Right atrium auricular region (tissue), 2 donors: ENCODE measurements at regions not wholly inside any gene's neighbourhood (a gene's known extent, or its start where the extent isn't known, plus 50 kb on each side); places are given as distances from the start of the nearest gene placed in this dataset.

ENCODE experiments used
- DNase-seq: peaks from one replicate; pipeline ENCODE4 v3.0.0-alpha.2; 2019; ENCODE audit warnings: low spot score
- H3K27ac ChIP-seq, 2 donors: fragments of 200-600 bp; sonication (generic); 1 replicate in 1 of 2; 2 replicates in 1 of 2; pipeline ENCODE4 v1.5.1; 2016 to 2019
- H3K27me3 ChIP-seq, 2 donors: fragments of 200-600 bp; sonication (generic); one replicate each; pipeline versions ENCODE4 v1.5.1 to v1.6.0; 2017 to 2019
- H3K36me3 ChIP-seq: fragments of 200-600 bp; sonication (generic); one replicate; pipeline ENCODE4 v1.5.1; 2016
- H3K4me1 ChIP-seq, 2 donors: fragments of 200-600 bp; sonication (generic); one replicate each; pipeline versions ENCODE4 v1.5.1 to v1.6.0; 2017 to 2019
- H3K4me3 ChIP-seq, 2 donors: fragments of 200-600 bp; sonication (generic); 1 replicate in 1 of 2; 2 replicates in 1 of 2; pipeline ENCODE4 v1.5.1; 2017 to 2019; ENCODE audit warnings: mild to moderate bottlenecking in 1 of 2, moderate library complexity in 1 of 2
- H3K9me3 ChIP-seq, 2 donors: fragments of 200-600 bp; sonication (generic); one replicate each; pipeline ENCODE4 v1.5.1; 2019
- TF ChIP-seq, protein P1 (sequence below), 2 donors: fragments of 200-600 bp; sonication (generic); IDR thresholded peaks; one replicate each; pipeline ENCODE4 v1.5.1; 2019; ENCODE audit warnings: antibody characterized with exemption in 2 of 2

DNA sequence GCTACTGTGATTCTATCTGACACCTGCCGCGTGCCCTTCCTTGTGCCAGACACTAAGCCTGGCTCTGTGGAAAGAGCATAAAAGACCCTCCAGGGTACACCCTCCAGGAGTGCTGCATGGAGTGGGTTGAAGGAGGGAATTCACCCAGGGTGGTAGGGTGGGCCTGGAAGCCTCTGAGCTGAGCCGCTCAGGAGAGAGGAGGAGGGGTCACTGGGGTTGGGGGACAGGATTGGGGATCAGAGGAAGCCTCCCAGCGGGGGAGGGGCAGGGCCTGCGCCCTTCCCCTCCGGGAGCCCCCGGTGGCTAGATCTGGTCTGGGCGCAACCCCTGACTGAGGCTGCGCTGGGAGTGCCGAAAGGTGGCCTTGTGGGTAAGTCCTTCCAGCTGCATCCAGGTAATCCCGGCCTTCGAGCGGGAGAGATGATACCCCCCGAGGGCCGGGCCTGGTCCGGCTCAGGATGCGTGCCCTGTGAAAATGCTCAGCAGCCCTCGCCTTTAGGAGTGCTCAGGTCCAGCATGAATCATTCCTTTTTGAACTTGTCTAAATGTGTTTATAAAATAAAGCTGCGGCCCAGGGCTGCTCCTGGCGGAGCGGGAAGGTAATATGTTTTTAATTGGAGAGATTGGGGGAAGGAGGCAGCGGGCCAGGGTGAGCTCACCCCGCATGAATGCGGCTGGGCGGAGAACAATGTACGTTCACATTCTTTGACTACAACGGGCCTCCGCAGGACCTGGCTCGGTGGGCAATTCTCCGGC lies 118.1 kb upstream of the SMIM23 start:
- Histone ChIP-seq H3K4me1 (no peaks in the 10 kb centered on the region), H3K27ac (peak overlapping the region in 1 of 2 donors; percentile 45), H3K9me3 (no peaks in the 10 kb centered on the region), H3K4me3 (peak overlapping the region in 1 of 2 donors; percentile 12), H3K36me3 (no peaks in the 10 kb centered on the region), H3K27me3 (no peaks in the 10 kb centered on the region)
- TF ChIP-seq, protein P1, sequence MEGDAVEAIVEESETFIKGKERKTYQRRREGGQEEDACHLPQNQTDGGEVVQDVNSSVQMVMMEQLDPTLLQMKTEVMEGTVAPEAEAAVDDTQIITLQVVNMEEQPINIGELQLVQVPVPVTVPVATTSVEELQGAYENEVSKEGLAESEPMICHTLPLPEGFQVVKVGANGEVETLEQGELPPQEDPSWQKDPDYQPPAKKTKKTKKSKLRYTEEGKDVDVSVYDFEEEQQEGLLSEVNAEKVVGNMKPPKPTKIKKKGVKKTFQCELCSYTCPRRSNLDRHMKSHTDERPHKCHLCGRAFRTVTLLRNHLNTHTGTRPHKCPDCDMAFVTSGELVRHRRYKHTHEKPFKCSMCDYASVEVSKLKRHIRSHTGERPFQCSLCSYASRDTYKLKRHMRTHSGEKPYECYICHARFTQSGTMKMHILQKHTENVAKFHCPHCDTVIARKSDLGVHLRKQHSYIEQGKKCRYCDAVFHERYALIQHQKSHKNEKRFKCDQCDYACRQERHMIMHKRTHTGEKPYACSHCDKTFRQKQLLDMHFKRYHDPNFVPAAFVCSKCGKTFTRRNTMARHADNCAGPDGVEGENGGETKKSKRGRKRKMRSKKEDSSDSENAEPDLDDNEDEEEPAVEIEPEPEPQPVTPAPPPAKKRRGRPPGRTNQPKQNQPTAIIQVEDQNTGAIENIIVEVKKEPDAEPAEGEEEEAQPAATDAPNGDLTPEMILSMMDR (IDR thresholded peaks at IDR 0.05): no peak
- peak; percentile 78 for DNase-seq

DNA sequence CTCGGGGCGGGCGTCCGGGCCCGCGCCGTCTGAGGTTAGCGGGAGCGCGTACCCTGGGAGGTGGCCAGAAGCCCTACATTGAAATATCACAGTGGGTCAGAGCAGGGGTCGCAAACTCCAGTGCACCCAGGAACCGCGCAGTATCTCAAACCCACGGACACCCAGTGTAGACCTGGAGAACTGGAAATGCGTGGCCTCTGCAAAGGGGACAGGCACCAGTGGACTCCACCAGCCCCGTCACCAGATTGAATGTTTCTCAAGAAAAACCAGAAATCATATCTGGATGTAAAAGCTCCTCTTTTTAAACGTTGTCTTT lies 117.6 kb upstream of the SMIM23 start:
- Histone ChIP-seq H3K27ac (peak overlapping the region in 1 of 2 donors; percentile 45), H3K4me1 (no peaks in the 10 kb centered on the region), H3K4me3 (peak overlapping the region in 1 of 2 donors; percentile 12), H3K9me3 (no peaks in the 10 kb centered on the region), H3K36me3 (no peaks in the 10 kb centered on the region), H3K27me3 (no peaks in the 10 kb centered on the region)
- TF ChIP-seq, protein P1 (IDR thresholded peaks at IDR 0.05): no peak
- DNase-seq: no peak

DNA sequence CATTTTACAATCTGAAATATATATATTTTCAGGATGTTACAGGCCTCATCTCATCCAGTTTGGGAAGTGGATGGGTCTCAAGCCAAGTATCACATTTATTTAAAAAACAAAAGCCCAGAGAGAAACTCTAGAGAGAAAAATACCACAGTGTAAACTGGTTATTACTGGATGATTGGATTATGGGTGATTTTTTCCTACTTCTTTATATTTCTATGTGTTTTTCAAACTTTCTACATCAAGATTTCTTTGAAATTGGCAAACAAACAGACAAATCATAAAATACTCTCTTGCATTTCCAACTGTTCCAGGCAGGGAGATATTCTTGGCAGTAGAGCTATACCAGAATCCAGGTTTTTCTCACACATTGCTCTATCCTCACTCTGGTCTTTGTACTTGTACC lies 116.0 kb upstream of the SMIM23 start:
- no peak overlapping the region for H3K27ac ChIP-seq
- DNase-seq: no peak
- no peaks in the 10 kb centered on the region for H3K4me1 ChIP-seq
- no peak overlapping the region for H3K4me3 ChIP-seq
- H3K27me3 ChIP-seq: no peaks in the 10 kb centered on the region
- H3K36me3 ChIP-seq: no peaks in the 10 kb centered on the region
- TF ChIP-seq, protein P1 (IDR thresholded peaks at IDR 0.05): no peak
- peaks cover 0 to 6% of the 10 kb centered on the region in 2 donors for H3K9me3 ChIP-seq

DNA sequence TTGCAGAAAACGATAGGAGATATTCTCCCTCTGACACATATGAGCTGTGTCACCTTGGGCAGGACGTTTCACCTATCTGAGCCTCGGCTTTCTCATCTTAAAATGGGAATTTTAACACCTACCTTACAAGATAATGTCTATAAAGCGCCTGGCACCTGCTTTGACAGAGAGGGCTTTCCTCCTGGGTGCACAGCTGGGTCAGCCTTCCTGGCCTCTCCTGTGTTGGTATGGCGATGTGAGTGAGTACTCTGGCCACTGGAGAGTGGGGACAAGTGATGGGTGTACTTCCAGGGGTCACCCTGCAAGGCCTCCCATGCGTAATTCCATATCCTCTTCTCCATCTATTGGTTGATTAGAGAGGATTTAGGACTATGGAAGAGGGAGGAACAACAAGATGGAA lies 113.1 kb upstream of the SMIM23 start:
- Histone ChIP-seq H3K27ac (no peak overlapping the region), H3K27me3 (no peaks in the 10 kb centered on the region), H3K4me3 (no peak overlapping the region), H3K36me3 (no peaks in the 10 kb centered on the region), H3K9me3 (peaks cover 0 to 6% of the 10 kb centered on the region in 2 donors), H3K4me1 (no peaks in the 10 kb centered on the region)
- DNase-seq: peak; percentile 7
- TF ChIP-seq, protein P1 (IDR thresholded peaks at IDR 0.05): no peak

DNA sequence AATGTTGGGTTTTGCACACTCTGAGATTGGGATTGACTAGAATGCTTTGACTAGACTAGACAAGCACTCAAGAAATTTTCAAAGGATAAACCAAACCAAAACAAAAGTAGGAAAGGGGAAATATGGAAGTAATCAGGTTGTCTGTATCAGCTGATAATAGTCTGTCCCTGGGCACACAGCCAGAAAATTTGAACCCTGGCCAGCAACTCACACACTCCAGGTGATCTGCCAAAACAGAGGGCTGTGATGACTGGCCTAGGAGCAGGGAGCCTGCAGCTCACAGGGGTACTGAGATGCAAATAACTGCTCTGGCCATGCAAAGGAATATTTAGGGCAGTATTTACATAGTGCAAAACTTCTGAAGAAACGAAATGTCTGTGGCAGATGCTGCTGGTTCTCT lies 112.3 kb upstream of the SMIM23 start:
- no peaks in the 10 kb centered on the region for H3K36me3 ChIP-seq
- H3K9me3 ChIP-seq: peaks cover 0 to 6% of the 10 kb centered on the region in 2 donors
- H3K27me3 ChIP-seq: no peaks in the 10 kb centered on the region
- no peaks in the 10 kb centered on the region for H3K4me1 ChIP-seq
- TF ChIP-seq, protein P1 (IDR thresholded peaks at IDR 0.05): no peak
- H3K27ac ChIP-seq: no peak overlapping the region
- DNase-seq: peak; percentile 13
- H3K4me3 ChIP-seq: no peak overlapping the region

DNA sequence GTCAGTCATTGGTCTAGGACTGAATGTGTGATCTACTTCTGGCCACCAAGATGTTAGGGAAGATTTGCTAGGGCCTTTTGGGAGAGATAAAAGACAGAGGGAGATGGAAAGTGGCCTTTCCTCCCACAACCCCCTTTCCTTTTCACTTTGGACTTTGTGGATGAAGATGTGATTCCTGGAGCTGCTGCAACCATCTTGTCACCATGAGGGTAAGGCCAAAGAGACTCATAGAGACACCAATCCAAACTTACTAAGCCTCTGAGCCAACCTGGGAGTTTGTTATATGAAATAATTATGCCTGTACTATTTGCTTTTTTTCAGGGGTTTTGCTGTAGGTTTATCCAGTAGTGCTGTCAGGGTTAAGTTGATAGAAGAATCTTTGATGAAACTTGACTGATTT lies 111.8 kb upstream of the SMIM23 start:
- H3K4me1 ChIP-seq: no peaks in the 10 kb centered on the region
- DNase-seq: no peak
- no peak overlapping the region for H3K27ac ChIP-seq
- H3K9me3 ChIP-seq: peaks cover 0 to 6% of the 10 kb centered on the region in 2 donors
- TF ChIP-seq, protein P1 (IDR thresholded peaks at IDR 0.05): no peak
- no peaks in the 10 kb centered on the region for H3K27me3 ChIP-seq
- no peaks in the 10 kb centered on the region for H3K36me3 ChIP-seq
- H3K4me3 ChIP-seq: no peak overlapping the region
